GM21717 (cell line): ENCODE measurements at regions not wholly inside any gene's neighbourhood (a gene's known extent, or its start where the extent isn't known, plus 50 kb on each side); places are given as distances from the start of the nearest gene placed in this dataset.

Experiments used
- ATAC-seq: cut with Tn5 transposase; IDR thresholded peaks from one replicate; pipeline ENCODE4 v1.9.1; 2021; ENCODE audit warnings: mild to moderate bottlenecking, moderate library complexity; ENCODE audit not compliant: unreplicated experiment

GRCh38 chr18:37661061-37661460 lies 95.5 kb upstream of the CELF4 start:
- ATAC-seq, result no peak

GRCh38 chr18:37660658-37661057 lies 95.1 kb upstream of the CELF4 start:
- no peak for ATAC-seq

GRCh38 chr18:37659906-37660305 lies 94.3 kb upstream of the CELF4 start:
- no peak for ATAC-seq

GRCh38 chr18:37658894-37659293 lies 93.3 kb upstream of the CELF4 start:
- no peak for ATAC-seq

- ATAC-seq, result no peak
These were observed 91.9 kb upstream of the CELF4 start for GRCh38 chr18:37657493-37657892.

- no peak for ATAC-seq
These were observed 89.3 kb upstream of the CELF4 start for GRCh38 chr18:37654731-37655369.

- ATAC-seq, result no peak
These were observed 88.4 kb upstream of the CELF4 start for GRCh38 chr18:37654034-37654433.

- no peak for ATAC-seq
These were observed 88.0 kb upstream of the CELF4 start for GRCh38 chr18:37653618-37654017.

- no peak for ATAC-seq
These were observed 84.3 kb upstream of the CELF4 start for GRCh38 chr18:37649930-37650329.

- ATAC-seq, result no peak
These were observed 83.8 kb upstream of the CELF4 start for GRCh38 chr18:37649416-37649815.

GRCh38 chr18:37641573-37641972 lies 76.0 kb upstream of the CELF4 start:
- ATAC-seq, result no peak

- ATAC-seq, result no peak
These were observed 74.9 kb upstream of the CELF4 start for GRCh38 chr18:37640504-37640903.

GRCh38 chr18:37639846-37640245 lies 74.2 kb upstream of the CELF4 start:
- no peak for ATAC-seq

- no peak for ATAC-seq
These were observed 71.9 kb upstream of the CELF4 start for GRCh38 chr18:37637478-37637850.

- ATAC-seq, result no peak
These were observed 71.4 kb upstream of the CELF4 start for GRCh38 chr18:37636831-37637477.

GRCh38 chr18:37634516-37634915 lies 68.9 kb upstream of the CELF4 start:
- no peak for ATAC-seq

GRCh38 chr18:37631422-37631821 lies 65.8 kb upstream of the CELF4 start:
- ATAC-seq, result no peak

GRCh38 chr18:37630334-37630733 lies 64.7 kb upstream of the CELF4 start:
- ATAC-seq, result no peak

- ATAC-seq, result no peak
These were observed 63.0 kb upstream of the CELF4 start for GRCh38 chr18:37628470-37629220.

GRCh38 chr18:37624318-37624717 lies 58.7 kb upstream of the CELF4 start:
- ATAC-seq, result no peak

- ATAC-seq, result no peak
These were observed 54.4 kb upstream of the CELF4 start for GRCh38 chr18:37619964-37620363.

- ATAC-seq, result no peak
These were observed 52.0 kb upstream of the CELF4 start for GRCh38 chr18:37617623-37618022.
